NCI-H2081 treated with DMSO at 0.1 percent for 48 hours (cell line): ENCODE measurements at regions not wholly inside any gene's neighbourhood (a gene's known extent, or its start where the extent isn't known, plus 50 kb on each side); places are given as distances from the start of the nearest gene placed in this dataset.
"Not testable (repeated sequence)": the region's sequence is repeated elsewhere in the genome, so short reads cannot be mapped to it uniquely, and the experiment has no call there.

ENCODE experiments used
- DNase-seq: peaks from one replicate; lab custom pipeline; 2025; lab: John Stamatoyannopoulos, UW

DNA sequence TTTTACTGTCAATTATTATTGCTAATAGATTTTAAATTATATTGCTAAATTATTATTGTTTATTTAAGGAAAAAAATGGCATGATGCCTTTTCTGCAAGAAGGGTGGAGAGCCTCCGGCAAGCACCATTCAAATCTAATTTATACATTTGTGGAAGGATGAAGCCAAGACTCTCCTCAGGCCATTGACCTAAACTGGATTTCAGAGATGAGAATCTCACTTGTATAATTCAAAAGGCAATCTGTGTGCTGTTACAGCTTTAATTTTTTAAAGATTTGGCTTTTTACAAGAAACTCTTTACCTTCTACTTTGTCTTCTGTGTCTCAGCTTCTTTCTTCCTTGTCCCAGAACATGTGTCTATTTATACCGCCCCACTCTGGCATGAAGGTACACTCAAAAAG, 722.5 kb downstream of the ETS1 start:
- no peak for DNase-seq

DNA sequence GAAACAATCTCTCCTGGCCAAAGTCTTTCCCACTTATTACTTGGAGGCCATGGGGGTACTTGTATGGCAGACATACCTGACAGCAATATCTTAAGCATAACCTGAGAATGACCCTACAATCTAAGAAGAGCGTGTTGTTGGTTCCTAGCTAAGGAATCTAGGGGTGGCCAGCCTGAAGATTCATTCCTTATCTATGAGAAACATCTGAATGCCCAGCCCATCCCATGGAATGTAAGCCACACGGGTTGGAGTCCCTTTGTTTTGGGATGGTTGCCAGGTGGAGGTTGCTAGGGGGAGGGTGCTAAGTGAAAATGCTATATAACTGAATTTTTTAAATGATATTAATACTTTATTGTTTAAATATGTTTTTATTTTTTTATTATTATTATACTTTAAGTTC, 725.0 kb downstream of the ETS1 start:
- DNase-seq, result no peak

DNA sequence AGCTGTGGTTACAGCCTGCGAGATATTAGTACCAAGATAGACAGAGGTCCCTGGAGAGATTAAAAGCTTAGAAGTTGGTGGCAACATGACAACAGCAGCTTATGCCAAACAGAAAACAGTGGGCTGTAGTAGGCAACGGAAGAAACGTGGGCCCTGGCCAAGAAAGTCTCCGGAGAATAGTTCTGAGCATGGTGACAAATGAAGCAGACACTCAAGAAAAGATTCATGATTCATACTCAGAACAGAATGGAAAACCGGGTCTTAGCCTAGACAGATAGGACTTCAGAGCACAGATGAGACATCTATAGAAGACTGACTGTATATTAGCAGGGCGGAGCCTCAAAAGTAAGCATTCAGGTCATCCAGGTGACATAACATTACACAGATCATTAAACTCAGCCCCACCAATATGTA, 727.4 kb downstream of the ETS1 start:
- no peak for DNase-seq

DNA sequence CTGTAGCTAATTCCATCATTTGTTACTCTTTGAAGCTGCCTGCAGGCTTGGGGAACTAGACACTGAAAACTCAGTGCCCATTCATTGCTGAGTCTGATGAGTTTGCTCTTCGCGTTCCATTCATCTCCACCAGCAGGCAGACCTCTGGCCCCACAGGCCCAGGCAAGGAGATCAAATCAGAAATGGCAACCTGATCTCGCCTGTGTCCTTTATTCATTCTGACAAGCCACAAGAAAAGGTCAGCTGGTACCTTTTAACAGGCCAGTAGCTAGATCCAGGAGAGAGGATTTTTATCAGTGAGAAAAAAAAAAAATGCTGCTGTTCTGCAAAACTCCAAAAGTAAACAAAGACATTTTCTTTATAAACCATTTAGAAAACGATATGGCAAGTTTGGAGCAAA, 742.5 kb downstream of the ETS1 start:
- no peak for DNase-seq

DNA sequence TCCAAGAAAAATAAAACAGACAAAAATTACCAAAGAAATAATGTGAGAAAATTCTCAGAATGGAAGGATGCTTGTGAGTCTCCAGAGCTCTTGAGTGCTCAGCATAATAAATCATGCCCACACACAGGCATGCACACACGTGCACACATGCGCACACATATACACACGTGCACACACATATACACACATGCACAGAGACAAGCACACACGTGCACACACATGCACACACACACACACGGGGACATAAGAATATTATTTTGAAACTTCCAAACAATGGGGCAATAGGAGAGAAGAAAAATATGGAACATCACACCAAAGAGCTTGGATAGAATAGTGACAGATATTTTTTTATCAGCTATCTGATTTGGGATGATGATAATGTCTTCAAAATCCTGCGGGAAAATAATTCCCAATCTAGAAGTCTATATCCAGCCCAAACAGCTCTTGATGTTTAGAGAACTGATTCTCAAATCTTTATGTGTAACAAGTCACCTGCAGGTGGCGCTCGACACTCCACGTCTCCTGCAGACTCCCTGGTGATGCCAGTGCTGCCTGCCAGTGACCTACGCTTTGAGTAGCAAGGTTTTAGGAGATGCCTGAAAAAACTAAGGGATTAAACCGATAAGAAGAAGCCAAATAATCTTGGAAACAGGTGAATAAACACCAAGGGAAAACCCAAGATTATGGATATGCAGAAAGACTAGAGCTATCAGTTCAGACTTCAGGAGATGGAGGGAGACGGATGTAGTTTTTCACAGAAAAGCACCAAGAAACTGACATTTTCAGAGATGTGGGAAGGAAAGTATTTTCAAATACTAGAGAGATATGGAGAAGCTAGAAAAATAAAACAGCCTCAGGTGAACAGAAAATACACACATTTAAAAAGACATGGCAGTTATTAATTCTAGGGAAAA, 743.6 kb downstream of the ETS1 start:
- peak; percentile 55 for DNase-seq

DNA sequence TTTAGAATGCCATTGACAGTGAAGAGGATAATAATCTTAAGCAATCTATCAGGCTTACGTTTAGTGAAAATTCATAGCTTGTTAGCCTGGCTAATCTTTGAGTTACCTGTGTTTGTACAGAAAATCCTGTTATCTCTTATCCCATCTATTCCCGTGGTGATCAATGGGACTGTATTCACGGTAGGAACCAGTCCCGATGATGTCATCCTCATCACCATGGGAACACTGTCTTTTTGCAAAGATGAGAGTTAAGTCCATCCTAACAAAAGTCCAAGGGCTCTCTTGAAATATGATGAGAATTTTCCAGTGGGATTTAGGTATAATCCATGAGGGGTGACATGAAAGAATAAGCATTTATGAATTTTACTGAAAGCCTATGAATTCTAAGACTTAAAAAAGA, 762.2 kb downstream of the ETS1 start:
- no peak for DNase-seq

DNA sequence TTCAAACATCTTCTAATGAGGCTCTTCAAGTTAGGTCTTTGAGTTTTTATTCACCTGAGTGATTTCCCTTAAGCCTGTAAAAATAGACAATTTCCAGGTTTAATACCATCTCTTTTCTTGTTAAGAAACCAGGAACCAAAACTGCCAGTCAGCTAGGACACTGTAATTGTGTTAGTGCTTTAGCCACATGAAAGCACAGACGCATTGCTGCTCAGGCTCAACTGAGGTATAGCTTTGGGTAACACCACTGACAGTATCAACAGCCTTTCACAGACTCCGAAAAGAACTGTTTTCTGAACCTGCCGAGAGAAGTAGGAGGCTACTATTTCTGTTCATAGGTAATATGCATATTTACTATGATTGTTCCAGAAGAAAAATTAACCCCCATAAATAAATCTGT, 768.7 kb downstream of the ETS1 start:
- no peak for DNase-seq

DNA sequence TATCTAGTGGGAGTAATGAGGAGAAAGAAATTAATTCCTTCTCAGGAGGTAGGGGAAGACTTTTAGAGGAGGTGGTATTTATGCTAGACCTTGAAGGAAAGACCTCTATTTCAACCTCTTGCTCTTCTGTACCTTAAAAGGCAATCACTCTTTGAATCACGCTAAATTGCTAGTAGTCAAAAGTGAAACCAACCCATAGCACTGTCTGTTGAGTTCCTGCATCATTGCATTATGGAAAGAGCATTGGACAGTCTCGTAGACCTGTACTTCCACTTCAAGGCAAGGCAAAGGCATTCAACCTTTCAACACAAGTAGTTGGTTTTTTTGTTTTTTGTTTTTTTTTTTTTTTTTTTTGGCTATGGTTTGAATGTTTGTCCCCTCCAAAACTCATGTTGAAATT, 770.4 kb downstream of the ETS1 start:
- DNase-seq, result no peak

DNA sequence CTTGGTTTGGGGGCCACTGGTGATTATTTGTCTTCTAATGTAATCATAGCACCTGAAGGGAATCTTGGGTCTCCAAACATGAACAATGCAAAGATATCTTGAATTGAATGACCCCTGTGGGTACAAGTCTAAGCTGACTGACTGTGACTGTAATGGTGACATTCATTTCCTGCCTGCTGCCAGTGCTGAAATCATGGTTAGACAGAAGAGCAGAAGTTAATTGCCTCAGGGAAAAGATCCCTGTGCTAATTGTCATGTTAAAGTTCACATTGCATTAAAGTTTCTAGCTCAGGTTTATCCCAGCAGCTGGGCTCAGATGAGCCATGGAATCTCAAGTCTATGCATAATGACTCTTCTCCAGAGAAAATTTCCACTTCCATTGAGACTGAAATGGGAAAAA, 772.0 kb downstream of the ETS1 start:
- no peak for DNase-seq

DNA sequence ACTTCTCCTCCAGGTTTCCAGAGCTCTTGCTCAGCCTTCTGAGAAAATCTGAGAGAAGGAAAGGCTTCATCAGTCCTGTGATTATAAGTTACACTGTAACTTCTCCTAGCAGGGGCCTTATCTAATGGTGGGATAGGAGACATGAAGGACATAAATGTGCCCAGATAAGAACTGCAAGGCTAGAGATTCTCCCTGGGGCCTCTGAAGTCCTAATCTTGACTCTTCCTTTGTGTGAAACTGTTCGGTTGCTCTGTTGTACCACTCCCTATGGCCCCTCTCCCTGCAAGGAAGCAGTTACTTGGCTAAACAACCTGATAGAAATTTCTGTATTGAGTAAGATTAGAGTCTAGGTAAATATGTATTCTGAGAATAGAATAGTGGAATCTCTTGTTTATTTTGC, 780.9 kb downstream of the ETS1 start:
- no peak for DNase-seq

DNA sequence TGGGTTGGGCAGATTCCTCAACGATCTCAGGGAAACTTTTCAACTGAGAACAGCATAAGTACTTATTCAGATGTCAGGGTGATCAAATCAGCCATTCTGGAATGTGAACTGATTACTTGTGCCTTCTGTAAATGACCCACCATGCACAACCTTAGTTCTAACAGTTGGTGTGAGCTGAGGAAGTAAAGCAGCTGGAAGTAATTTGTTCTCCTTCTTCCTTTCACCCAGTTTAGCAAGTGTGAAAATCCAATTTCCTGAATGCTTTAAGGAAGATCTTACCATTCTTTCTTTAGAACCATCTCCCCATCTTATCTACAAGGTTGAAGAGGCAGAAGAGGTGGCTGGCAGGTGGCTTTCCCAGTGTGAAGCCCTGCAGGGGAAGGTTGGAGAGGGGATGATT, 781.6 kb downstream of the ETS1 start:
- DNase-seq, result no peak

DNA sequence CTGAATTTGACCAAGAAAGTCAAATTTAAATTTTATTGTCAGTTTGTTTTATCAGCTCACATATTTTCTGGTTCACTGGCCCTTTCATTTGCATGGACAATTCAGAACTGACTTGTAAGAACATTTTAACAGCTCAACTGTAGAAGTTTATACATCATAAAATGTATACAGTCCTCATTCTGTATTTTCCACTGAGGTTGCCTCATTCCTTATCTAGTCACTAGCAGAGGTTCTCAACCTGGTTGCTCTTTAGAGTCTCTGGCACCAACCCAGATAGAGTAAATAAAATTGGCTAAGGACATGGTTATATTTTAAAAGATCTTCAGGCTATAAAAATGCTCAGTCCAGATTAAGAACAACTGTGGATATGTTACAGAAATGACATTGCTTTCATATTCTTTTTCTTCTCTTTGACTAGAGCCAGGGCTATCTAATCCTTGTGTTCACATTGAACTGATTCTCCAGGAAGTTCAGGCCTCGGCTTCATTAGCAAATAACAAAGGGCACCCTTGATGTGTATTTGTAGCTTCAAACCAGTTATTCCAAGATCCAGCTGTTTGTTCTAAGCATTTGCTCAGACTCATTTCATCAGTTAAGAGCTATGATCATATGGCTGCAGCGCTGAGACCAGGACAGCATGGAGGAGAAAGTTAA, 782.5 kb downstream of the ETS1 start:
- DNase-seq, result no peak

DNA sequence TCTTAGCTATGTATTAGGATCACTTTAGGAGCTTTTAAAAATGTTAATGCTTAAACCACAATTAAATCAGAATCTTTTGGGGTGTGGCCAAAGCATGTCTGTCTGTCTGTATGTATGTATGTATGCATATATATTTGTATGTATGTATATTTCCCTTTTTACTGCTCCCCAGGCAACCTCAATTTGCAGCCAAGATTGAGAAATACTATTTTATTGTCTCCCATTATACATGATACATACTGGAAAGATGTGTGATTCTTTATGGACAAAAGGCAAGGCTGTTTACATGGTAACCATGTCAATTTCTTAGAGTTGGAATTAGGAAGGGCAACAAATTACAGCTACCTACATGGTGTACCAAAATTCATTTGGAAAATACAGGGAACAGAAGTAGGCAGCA, 783.6 kb downstream of the ETS1 start:
- DNase-seq, result no peak

DNA sequence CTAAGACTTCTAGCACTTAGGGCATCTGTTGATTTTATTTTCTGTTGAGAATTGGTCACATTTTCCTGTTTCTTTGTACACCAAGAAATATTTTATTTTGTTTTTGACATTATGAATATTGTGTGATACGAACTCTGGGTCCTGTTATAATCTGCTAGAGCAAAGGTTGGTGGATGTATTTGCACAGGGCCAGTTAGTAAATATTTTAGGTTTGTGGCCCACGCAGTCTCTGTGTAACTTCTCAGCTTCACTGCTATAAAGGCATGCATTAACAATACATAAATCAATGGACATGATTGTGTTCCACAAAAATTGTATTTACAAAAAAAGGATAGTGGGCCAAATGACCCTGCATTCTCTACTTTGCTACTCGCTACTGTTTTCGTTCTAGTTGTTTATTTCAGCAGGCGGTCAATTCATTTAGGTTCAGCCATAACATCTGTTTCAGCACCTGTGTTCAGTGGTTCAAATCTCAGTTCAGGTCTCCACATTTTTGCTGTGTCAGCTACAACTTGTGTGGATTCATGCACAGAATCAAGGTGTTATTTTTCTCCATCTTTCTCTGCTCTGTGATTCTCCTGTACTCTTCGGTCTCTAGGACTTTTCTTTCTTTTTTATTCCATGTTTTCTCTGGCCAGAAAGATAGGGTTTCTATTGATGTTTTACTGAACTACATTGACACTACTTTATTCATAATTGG, 786.2 kb downstream of the ETS1 start:
- no peak for DNase-seq

DNA sequence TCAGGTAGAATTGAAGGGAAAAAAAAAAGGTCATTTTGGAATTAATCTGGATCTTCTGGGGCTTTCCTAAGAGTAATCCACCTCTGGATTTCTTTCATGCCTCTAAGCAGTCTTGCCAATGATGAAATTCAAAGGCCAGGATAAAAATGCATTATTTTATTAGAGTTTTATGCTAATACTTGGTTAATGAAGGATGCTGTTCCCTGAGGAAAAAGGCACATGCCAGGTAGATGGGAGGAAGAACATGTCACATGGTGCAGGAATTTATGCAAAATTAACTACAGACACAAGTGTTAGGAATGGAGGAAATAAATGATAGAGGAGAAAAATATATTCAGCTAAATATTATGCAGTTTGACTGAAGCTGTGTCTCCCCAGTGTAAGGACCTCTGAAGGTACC, 792.0 kb downstream of the ETS1 start:
- no peak for DNase-seq

DNA sequence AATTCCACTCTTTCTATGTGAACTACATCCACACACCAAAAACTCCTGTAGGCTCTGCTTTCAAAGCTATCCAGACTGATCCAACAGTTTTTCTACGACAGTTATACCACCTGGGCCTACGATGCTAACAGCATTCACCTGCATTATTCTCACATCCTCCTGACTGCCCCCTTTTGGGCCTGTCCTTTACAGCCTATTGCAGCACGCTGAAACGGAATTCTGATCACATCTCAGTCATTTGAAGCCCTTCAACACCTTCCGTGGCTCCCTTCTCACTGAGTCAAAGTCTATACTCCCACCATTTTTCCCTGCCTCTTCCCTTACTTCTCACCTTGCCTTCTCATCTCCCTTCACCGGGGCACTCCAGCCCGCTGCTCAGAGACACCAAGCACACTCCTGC, 791.3 kb upstream of the KIRREL3 start:
- DNase-seq, result no peak

DNA sequence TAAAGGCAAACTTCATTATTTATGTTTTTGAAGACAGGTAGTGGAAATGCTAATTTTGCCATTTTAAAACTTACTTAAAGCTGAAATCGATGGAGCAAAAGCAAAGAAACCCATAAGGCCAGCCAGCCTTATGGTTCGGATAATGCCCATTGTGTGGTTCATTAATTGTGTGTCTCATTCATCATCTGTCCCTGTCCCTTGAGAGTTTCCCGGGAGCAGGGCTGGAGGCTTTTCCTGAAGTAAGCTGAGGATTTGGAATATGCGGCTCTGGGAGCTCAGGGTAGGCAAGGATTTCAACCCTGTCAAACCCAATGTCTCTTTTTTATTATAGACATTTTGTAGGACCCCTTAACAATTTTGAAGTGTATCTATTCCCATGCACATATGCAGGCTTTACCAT, 790.0 kb upstream of the KIRREL3 start:
- no peak for DNase-seq

DNA sequence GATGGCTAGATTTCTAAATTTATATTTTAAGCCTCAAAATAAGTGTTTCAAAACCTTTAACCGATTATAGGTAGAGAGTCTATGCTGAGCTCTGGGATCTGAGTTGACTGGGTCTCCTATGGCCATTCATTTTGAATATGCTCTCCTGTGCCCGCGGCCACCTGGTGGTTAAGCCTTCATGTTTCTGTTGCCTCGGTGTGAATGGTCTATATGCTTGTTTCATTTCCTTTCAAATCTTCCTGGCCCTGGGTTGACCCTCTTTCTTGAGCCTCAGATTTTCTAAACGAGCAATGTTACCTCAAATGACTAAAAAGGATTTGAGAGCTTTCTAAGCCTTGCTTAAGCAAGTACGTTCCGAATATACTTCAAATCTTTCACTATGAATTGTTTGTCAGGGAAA, 789.4 kb upstream of the KIRREL3 start:
- DNase-seq, result no peak

DNA sequence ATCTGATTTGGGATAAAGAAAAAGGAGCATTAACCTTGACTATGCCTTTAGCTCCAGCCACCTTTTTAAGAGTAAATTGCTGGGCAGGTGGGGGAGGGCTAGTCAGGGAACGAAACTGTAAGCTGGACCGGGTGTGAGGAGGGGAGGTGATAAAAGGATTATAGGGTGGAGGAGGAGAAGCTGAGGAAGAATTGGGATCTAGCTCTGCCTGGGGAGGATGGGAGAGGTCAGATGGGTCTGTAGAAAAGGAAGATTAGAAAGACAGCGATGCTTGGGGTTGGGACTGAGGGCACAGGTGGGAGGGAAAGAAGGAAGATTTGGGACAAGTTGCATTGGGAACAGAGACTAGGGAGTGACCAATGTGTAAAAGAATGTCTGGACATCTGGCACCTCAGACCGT, 772.4 kb upstream of the KIRREL3 start:
- DNase-seq, result not testable (repeated sequence)

DNA sequence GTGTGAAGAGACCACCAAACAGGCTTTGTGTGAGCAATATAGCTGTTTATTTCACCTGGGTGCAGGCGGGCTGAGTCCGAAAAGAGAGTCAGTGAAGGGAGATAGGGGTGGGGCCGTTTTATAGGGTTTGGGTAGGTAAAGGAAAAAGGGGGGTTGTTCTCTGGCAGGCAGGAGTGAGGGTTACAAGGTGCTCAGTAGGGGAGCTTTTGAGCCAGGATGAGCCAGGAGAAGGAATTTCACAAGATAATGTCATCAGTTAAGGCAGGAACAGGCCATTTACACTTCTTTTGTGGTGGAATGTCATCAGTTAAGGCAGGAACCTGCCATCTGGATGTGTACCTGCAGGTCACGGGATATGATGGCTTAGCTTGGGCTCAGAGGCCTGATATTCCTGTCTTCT, 768.4 kb upstream of the KIRREL3 start:
- not testable (repeated sequence) for DNase-seq

DNA sequence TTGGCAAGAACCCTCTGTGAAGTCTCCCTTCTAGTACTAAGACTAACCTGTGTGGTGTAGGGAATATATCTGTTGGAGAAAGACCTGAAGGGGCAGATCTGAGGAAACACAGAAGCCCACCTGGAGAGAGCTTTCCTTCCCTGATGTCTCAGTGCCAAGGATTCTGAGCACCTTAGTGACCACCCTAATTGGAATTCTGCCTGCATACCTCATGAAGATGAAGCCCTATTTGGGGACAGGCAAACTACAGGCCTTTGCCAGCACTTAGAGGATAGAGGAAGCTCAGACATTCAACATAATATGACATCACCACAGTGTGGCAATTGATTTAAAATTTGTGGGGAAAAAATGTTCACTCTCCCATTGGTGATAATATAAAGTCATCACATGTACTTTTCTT, 766.2 kb upstream of the KIRREL3 start:
- no peak for DNase-seq

DNA sequence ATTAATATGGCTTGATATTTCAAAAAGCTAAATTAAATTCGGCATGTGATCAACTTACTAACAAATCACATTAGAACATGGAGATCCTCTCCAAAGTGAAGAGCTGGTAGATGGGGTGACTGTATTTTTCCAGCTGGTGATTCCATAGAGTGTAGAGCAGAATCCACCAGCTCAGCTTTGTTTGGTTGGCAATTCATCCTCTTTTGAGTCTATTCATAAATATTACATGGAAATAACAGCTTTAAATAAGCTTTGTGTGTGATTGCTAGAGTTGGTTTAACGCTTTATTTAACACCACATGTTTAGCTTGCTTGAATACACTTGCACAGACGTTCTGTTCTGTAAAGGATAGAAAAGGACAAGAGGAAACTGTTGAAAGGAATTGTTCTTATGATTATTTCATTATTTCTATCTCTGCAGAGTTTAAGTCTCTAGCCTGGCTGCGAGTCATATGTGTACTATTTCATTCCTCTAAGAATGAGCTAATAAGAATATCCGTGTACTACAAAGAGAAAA, 738.3 kb upstream of the KIRREL3 start:
- DNase-seq, result no peak

DNA sequence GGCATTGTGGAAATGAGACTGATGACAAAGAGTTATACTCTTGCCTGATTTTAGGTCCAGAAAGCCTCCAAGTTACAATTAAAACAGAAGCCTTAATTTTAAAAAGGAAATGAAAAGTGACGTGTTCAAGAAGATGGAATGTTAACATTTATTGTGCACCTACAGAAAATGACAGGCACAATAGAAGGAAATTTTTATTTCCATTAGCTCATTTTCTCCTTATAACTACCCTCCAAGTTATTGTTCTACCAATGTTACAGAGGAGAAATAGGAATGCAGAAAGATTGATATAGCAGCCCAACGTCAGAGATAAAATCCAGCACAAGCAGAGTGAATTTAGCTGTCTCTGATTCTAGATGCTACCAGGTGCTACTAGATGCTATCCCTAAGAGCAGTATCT, 736.9 kb upstream of the KIRREL3 start:
- no peak for DNase-seq
